GM19023 (cell line): ENCODE measurements at regions not wholly inside any gene's neighbourhood (a gene's known extent, or its start where the extent isn't known, plus 50 kb on each side); places are given as distances from the start of the nearest gene placed in this dataset.

ENCODE experiments used
- ATAC-seq: cut with Tn5 transposase; IDR thresholded peaks from one replicate; pipeline ENCODE4 v1.9.1; 2021; ENCODE audit warnings: mild to moderate bottlenecking, moderate library complexity; ENCODE audit not compliant: unreplicated experiment

- no peak for ATAC-seq
These were observed 463.3 kb downstream of the BRD1 start for GRCh38 chr22:49364398-49364797.

DNA sequence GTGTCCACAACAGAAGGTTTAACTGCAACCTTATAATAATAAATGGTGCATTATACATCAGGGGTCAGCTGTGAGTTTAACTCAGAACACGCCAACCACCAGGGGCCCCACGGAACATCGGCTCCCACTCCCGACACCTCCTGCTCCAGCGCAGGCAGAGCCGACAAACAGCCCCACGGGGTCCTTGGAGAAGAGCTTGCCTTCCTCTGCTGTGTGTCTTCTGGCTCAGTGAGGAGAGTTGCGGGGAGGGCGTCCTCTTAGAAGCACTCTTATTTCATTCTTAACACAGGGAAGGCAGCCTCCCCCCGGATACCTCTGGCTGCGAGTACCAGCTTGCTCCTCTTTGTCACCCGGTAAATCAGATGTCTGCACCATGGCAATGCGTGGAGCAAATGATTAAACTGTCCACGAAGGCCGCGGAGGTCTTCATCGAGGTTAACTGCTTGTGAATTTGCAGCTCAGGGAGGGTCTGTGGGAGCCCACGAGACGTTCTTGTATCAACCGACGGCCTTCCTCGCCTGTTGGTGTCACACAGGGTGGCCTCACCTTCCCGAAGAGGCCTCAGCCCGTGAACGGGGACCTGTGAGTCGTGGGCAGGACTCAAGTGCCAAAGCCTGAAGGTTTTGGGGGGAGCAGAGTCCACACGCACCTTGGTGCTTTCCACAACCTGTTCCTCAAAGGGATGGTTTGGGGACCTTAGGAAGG lies 464.0 kb downstream of the BRD1 start:
- no peak for ATAC-seq

- ATAC-seq, result no peak
These were observed 465.3 kb downstream of the BRD1 start for GRCh38 chr22:49362211-49362839.

DNA sequence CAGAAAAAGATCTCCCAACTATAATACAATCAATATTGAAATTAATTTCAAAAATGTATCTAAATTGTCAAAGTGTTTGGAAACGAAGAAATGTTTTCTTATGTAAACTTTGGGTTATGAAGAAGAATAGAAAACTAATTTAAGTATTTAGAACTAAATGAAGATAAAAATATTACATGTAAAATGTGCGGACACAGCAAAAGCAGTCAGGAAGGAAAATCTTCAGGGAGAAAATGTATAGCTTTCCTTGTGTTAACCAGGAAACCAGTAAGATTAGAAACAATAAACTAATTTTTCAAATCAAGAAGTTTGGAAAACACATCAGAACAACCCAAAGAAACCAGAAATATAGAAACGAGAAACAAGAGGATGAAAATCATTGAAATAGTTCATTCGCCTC lies 466.5 kb downstream of the BRD1 start:
- ATAC-seq, result no peak

GRCh38 chr22:49360746-49361145 lies 466.9 kb downstream of the BRD1 start:
- no peak for ATAC-seq

DNA sequence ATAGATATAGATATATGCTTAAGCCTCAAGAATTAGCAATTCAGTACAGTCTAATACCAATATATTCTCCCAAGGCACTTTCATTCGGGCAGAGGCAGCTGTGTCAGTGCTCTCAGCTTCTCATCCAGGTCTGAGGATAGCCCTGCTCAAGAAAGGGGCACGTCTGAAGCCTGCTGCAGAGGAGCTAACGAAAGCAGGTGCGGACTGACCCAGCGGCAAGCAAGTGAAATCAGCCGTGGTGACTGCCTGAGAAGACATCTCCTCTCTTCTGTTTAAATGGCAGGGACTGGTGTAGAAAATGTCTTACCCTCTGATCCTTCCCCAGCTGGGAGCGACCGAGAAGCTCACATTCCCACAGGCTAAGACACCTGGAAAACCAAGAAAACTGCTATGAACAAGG lies 468.6 kb downstream of the BRD1 start:
- no peak for ATAC-seq

- no peak for ATAC-seq
These were observed 469.8 kb downstream of the BRD1 start for GRCh38 chr22:49357661-49358440.

- no peak for ATAC-seq
These were observed 471.2 kb downstream of the BRD1 start for GRCh38 chr22:49356428-49356827.

GRCh38 chr22:49355211-49355920 lies 472.3 kb downstream of the BRD1 start:
- no peak for ATAC-seq

DNA sequence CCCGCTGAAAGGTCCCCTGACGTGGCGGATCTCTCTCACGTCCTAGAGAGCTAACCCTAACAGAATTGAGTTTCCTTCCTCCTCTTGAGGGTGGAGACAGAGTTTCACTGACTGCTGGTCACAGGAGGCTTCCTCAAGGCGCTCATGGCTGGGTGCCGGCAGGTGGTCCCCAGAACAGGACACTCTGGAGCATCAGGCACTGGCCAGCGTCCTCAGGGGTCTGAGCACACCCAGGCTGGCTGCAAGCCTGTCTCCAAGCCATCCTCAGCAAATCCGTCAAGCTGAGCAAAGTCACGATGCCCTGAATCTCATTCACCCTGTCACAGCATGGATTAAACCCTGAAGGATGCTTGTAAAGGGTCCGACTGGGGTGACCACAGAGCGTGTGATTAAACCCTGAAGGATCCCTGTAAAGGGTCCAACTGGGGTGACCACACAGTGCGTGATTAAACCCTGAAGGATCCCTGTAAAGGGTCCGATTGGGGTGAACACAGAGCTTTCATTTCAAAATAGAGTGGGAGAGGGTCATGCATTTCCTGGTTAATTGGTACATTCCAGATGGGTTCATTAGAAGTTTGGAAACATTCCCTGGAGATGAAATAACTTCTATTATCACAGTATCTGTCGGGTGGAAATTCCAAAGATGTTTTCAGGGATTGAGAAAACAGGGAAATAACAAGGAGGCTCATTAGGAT lies 473.0 kb downstream of the BRD1 start:
- no peak for ATAC-seq

GRCh38 chr22:49353235-49353634 lies 474.4 kb downstream of the BRD1 start:
- no peak for ATAC-seq

- ATAC-seq, result no peak
These were observed 475.1 kb downstream of the BRD1 start for GRCh38 chr22:49352361-49353169.

DNA sequence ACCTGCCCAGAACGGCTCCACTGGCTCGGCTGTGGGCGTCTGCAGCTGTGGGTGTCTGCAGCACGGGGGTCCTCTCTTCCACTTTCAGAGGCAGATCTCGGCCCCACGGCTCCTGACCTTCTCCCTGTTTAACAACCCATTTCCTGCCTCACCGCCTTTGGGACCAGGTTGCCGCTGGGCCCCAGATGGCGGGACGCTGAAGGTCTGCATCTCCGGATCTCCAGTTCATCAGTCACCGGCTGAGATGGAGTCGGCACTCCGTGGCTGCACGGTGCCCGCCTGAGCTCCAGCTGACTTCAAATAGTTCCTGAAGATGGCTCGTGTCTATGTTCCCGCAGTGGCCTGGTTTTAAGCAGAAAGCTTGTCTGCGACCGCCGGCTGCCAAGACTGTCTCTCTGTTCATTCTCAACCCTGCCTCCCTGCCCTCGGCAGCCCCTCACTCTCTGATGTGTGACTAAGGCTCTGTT lies 475.9 kb downstream of the BRD1 start:
- no peak for ATAC-seq

- no peak for ATAC-seq
These were observed 477.1 kb downstream of the BRD1 start for GRCh38 chr22:49350441-49351121.

GRCh38 chr22:49349841-49350381 lies 477.8 kb downstream of the BRD1 start:
- ATAC-seq, result no peak

GRCh38 chr22:49349181-49349835 lies 478.4 kb downstream of the BRD1 start:
- no peak for ATAC-seq

GRCh38 chr22:49348631-49349030 lies 479.0 kb downstream of the BRD1 start:
- no peak for ATAC-seq

DNA sequence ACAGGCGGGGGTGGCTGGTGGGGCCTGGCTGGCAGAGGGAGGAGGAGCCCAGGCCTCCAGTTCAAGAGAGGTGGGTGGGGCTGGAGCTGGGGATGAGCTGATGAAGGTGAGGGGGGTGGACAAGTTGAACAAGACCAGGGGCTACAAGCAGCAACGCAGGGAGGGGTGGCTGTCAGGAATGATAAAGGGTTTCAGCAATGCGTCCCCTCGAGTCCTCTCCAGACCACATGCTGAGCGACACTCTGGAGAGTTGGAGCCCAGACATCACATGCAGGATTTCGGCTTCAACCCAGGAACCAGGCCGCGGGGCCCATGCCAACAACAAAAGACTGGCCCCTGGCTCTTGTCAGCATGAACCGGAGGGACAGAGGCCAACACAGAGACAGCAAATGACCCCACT lies 480.3 kb downstream of the BRD1 start:
- ATAC-seq, result no peak
